ENCODE measurements at regions not wholly inside any gene's neighbourhood (a gene's known extent, or its start where the extent isn't known, plus 50 kb on each side); places are given as distances from the start of the nearest gene placed in this dataset.
"Not testable (repeated sequence)": the region's sequence is repeated elsewhere in the genome, so short reads cannot be mapped to it uniquely, and the experiment has no call there.

GRCh38 chr11:45000918-45001317, 50.2 kb upstream of the TP53I11 start:
- no peaks in the 10 kb centered on the region for H3K36me3 Mint-ChIP-seq (ENCODE audit: low read depth)
- peaks cover 31% of the 10 kb centered on the region for H3K27me3 Mint-ChIP-seq (ENCODE audit: low read depth)
- H3K4me3 Mint-ChIP-seq (ENCODE audit: unreplicated experiment), result no peak overlapping the region
- H3K27ac Mint-ChIP-seq (ENCODE audit: unreplicated experiment), result no peak overlapping the region
- DNase-seq (ENCODE audit: low spot score), result no peak
- H3K4me1 Mint-ChIP-seq (ENCODE audit: low read depth), result no peaks in the 10 kb centered on the region
- no peak for TF ChIP-seq CTCF (IDR thresholded peaks at IDR 0.05)
- H3K9me3 Mint-ChIP-seq (ENCODE audit: low read depth), result no peaks in the 10 kb centered on the region

DNA sequence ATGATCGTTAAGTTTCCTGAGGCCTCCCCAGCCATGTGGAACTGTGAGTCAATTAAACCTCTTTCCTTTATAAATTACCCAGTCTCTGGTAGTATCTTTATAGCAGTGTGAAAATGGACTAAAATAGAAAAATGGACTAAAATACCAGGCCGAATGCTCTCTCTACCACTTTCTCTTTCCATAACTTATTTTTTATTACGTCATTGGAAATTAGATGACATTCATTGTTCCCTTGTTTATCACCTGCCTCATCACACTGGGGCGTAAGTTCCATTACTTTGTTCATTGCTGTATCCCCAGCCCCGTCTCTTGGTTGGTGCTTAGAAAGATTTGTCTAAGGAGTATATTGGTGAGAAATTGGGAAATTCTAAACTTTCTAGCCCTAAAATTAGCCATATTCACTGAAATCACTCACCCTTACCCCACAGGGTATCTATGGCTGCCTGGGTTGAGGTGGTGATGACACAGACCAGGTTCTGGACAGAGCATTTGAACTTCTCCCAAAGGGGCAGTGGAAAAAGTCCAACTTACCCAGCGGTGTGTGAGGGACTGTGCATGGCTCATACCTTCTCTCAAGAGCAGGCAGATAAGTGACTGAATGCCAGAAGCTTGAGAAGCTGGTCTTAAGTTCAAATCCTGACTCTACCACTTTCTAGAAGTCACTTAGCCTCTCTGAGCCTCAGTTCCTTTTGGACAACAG, 50.9 kb upstream of the TP53I11 start:
- H3K27ac Mint-ChIP-seq (ENCODE audit: unreplicated experiment), result no peak overlapping the region
- H3K27me3 Mint-ChIP-seq (ENCODE audit: low read depth), result peaks cover 34% of the 10 kb centered on the region
- H3K4me3 Mint-ChIP-seq (ENCODE audit: unreplicated experiment), result no peak overlapping the region
- no peak for TF ChIP-seq CTCF (IDR thresholded peaks at IDR 0.05)
- H3K36me3 Mint-ChIP-seq (ENCODE audit: low read depth), result no peaks in the 10 kb centered on the region
- no peaks in the 10 kb centered on the region for H3K4me1 Mint-ChIP-seq (ENCODE audit: low read depth)
- H3K9me3 Mint-ChIP-seq (ENCODE audit: low read depth), result no peaks in the 10 kb centered on the region
- no peak for DNase-seq (ENCODE audit: low spot score)

- no peaks in the 10 kb centered on the region for H3K36me3 Mint-ChIP-seq (ENCODE audit: low read depth)
- no peaks in the 10 kb centered on the region for H3K9me3 Mint-ChIP-seq (ENCODE audit: low read depth)
- no peak for DNase-seq (ENCODE audit: low spot score)
- peaks cover 45% of the 10 kb centered on the region for H3K27me3 Mint-ChIP-seq (ENCODE audit: low read depth)
- no peak overlapping the region for H3K4me3 Mint-ChIP-seq (ENCODE audit: unreplicated experiment)
- no peaks in the 10 kb centered on the region for H3K4me1 Mint-ChIP-seq (ENCODE audit: low read depth)
- H3K27ac Mint-ChIP-seq (ENCODE audit: unreplicated experiment), result no peak overlapping the region
- TF ChIP-seq CTCF (IDR thresholded peaks at IDR 0.05), result no peak
Measured at GRCh38 chr11:45005106-45005505, 54.4 kb upstream of the TP53I11 start.

GRCh38 chr11:45007011-45007410, 56.3 kb upstream of the TP53I11 start:
- Mint-ChIP-seq H3K27me3 (ENCODE audit: low read depth) (peaks cover 36% of the 10 kb centered on the region), H3K4me1 (ENCODE audit: low read depth) (no peaks in the 10 kb centered on the region)
- TF ChIP-seq CTCF (IDR thresholded peaks at IDR 0.05), result no peak

GRCh38 chr11:45015983-45016382, 65.3 kb upstream of the TP53I11 start:
- not testable (repeated sequence) for H3K4me3 Mint-ChIP-seq (ENCODE audit: unreplicated experiment); DNase-seq (ENCODE audit: low spot score); H3K36me3 Mint-ChIP-seq (ENCODE audit: low read depth); H3K27ac Mint-ChIP-seq (ENCODE audit: unreplicated experiment)
- Mint-ChIP-seq H3K27me3 (ENCODE audit: low read depth) (peaks cover 20% of the 10 kb centered on the region), H3K4me1 (ENCODE audit: low read depth) (peaks cover 12% of the 10 kb centered on the region), H3K9me3 (ENCODE audit: low read depth) (peaks cover 25% of the 10 kb centered on the region)

More at GRCh38 chr11:45007011-45007410, 56.3 kb upstream of the TP53I11 start:
- H3K36me3 Mint-ChIP-seq (ENCODE audit: low read depth), result no peaks in the 10 kb centered on the region
- H3K4me3 Mint-ChIP-seq (ENCODE audit: unreplicated experiment), result no peak overlapping the region
- H3K9me3 Mint-ChIP-seq (ENCODE audit: low read depth), result peaks cover 2% of the 10 kb centered on the region
- no peak overlapping the region for H3K27ac Mint-ChIP-seq (ENCODE audit: unreplicated experiment)
- DNase-seq (ENCODE audit: low spot score), result no peak

DNA sequence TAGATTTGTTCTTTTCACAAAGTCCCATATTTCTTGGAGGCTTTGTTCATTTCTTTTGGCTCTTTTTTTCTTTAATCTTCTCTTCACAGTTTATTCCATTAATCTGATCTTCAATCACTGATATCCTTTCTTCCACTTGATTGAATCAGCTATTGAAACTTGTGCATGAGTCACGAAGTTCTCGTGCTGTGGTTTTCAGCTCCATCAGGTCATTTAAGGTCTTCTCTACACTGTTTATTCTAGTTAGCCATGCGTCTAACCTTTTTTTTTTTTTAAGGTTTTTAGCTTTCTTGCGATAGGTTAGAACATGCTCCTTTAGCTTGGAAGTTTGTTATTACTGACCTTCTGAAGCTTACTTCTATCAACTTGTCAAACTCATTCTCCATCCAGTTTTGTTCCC, 65.8 kb upstream of the TP53I11 start:
- Mint-ChIP-seq H3K27me3 (ENCODE audit: low read depth) (peaks cover 20% of the 10 kb centered on the region), H3K9me3 (ENCODE audit: low read depth) (peaks cover 25% of the 10 kb centered on the region), H3K4me1 (ENCODE audit: low read depth) (peaks cover 17% of the 10 kb centered on the region)
- not testable (repeated sequence) for H3K36me3 Mint-ChIP-seq (ENCODE audit: low read depth); H3K4me3 Mint-ChIP-seq (ENCODE audit: unreplicated experiment); DNase-seq (ENCODE audit: low spot score); H3K27ac Mint-ChIP-seq (ENCODE audit: unreplicated experiment)
